ENCODE measurements at regions not wholly inside any gene's neighbourhood (a gene's known extent, or its start where the extent isn't known, plus 50 kb on each side); places are given as distances from the start of the nearest gene placed in this dataset.

- Histone ChIP-seq H3K27me3 (ENCODE audit: control insufficient read depth in 4 of 4, insufficient read depth in 4 of 4, low read length in 3 of 4) (no peaks in the 10 kb centered on the region), H3K4me3 (ENCODE audit: low read depth in 1 of 3, low read length in 3 of 3) (no peak overlapping the region), H3K27ac (ENCODE audit: low read depth in 1 of 2, low read length in 2 of 2) (no peak overlapping the region), H3K9me3 (ENCODE audit: control insufficient read depth in 4 of 4, low read length in 3 of 4) (peaks cover 0 to 2% (median 0%) of the 10 kb centered on the region in 4 donors), H3K36me3 (ENCODE audit: control insufficient read depth in 4 of 4, insufficient read depth in 3 of 4, low read depth in 1 of 4, low read length in 3 of 4) (no peaks in the 10 kb centered on the region), H3K9ac (ENCODE audit: low read depth in 1 of 2, low read length in 2 of 2) (no peak overlapping the region), H3K4me1 (ENCODE audit: control insufficient read depth in 4 of 4, insufficient read depth in 4 of 4, low read length in 3 of 4) (no peaks in the 10 kb centered on the region)
- no peak for DNase-seq (ENCODE audit: low spot score)
- TF ChIP-seq TAF1 (conservative IDR thresholded peaks at IDR 0.05) (no peak), REST (IDR thresholded peaks at IDR 0.05) (no peak)
These were observed 1516.2 kb upstream of the PCDH10 start for GRCh38 chr4:131632877-131633276.

- peaks cover 0 to 2% (median 0%) of the 10 kb centered on the region in 4 donors for H3K9me3 ChIP-seq (ENCODE audit: control insufficient read depth in 4 of 4, low read length in 3 of 4)
- H3K4me1 ChIP-seq (ENCODE audit: control insufficient read depth in 4 of 4, insufficient read depth in 4 of 4, low read length in 3 of 4), result no peaks in the 10 kb centered on the region
- H3K27me3 ChIP-seq (ENCODE audit: control insufficient read depth in 4 of 4, insufficient read depth in 4 of 4, low read length in 3 of 4), result no peaks in the 10 kb centered on the region
- H3K4me3 ChIP-seq (ENCODE audit: low read depth in 1 of 3, low read length in 3 of 3), result no peak overlapping the region
- H3K27ac ChIP-seq (ENCODE audit: low read depth in 1 of 2, low read length in 2 of 2), result no peak overlapping the region
- no peak overlapping the region for H3K9ac ChIP-seq (ENCODE audit: low read depth in 1 of 2, low read length in 2 of 2)
- no peaks in the 10 kb centered on the region for H3K36me3 ChIP-seq (ENCODE audit: control insufficient read depth in 4 of 4, insufficient read depth in 3 of 4, low read depth in 1 of 4, low read length in 3 of 4)
- no peak for DNase-seq (ENCODE audit: low spot score)
- TF ChIP-seq EGR1 (IDR thresholded peaks at IDR 0.05; ENCODE audit: low read depth in 2 of 2) (no peak), YY1 (IDR thresholded peaks at IDR 0.05) (no peak), NR2F2 (IDR thresholded peaks at IDR 0.05) (no peak), FOXA2 (IDR thresholded peaks at IDR 0.05) (no peak), RXRA (IDR thresholded peaks at IDR 0.05) (no peak), ZBTB33 (IDR thresholded peaks at IDR 0.05) (no peak), ATF3 (IDR thresholded peaks at IDR 0.05) (no peak), MAX (IDR thresholded peaks at IDR 0.05) (no peak), JUND (IDR thresholded peaks at IDR 0.05) (no peak), RAD21 (IDR thresholded peaks at IDR 0.05) (no peak), HNF4A (conservative IDR thresholded peaks at IDR 0.05) (no peak), REST (IDR thresholded peaks at IDR 0.05) (no peak), CTCF (IDR thresholded peaks at IDR 0.05; ENCODE audit: low read depth, low read length, missing input control) (no peak), SP1 (IDR thresholded peaks at IDR 0.05) (no peak), HNF4G (IDR thresholded peaks at IDR 0.05) (no peak), TAF1 (conservative IDR thresholded peaks at IDR 0.05) (no peak), GABPA (IDR thresholded peaks at IDR 0.05 in 1 of 2, conservative IDR thresholded peaks at IDR 0.05 in 1 of 2) (no peak), FOXA1 (IDR thresholded peaks at IDR 0.05) (no peak)
These were observed 1513.9 kb upstream of the PCDH10 start for GRCh38 chr4:131635191-131635590.
